ENCODE measurements at regions not wholly inside any gene's neighbourhood (a gene's known extent, or its start where the extent isn't known, plus 50 kb on each side); places are given as distances from the start of the nearest gene placed in this dataset.
"Not testable (repeated sequence)": the region's sequence is repeated elsewhere in the genome, so short reads cannot be mapped to it uniquely, and the experiment has no call there.

- DNase-seq (ENCODE audit: low read depth): not testable (repeated sequence)
Measured at GRCh38 chr2:111287646-111288568, 167.2 kb downstream of the BCL2L11 start.

GRCh38 chr2:111290370-111290769, 169.7 kb downstream of the BCL2L11 start:
- DNase-seq (ENCODE audit: low read depth): not testable (repeated sequence)

GRCh38 chr2:111291566-111291965, 170.9 kb downstream of the BCL2L11 start:
- DNase-seq (ENCODE audit: low read depth): not testable (repeated sequence)

- not testable (repeated sequence) for DNase-seq (ENCODE audit: low read depth)
Measured at GRCh38 chr2:111292232-111292968, 171.7 kb downstream of the BCL2L11 start.

- DNase-seq (ENCODE audit: low read depth): not testable (repeated sequence)
Measured at GRCh38 chr2:111294699-111295098, 174.0 kb downstream of the BCL2L11 start.

GRCh38 chr2:111296122-111296804, 175.5 kb downstream of the BCL2L11 start:
- DNase-seq (ENCODE audit: low read depth): not testable (repeated sequence)

GRCh38 chr2:111297128-111297527, 176.4 kb downstream of the BCL2L11 start:
- DNase-seq (ENCODE audit: low read depth): not testable (repeated sequence)

- DNase-seq (ENCODE audit: low read depth): not testable (repeated sequence)
Measured at GRCh38 chr2:111298927-111299326, 178.2 kb downstream of the BCL2L11 start.

GRCh38 chr2:111299635-111300034, 178.9 kb downstream of the BCL2L11 start:
- DNase-seq (ENCODE audit: low read depth): not testable (repeated sequence)

GRCh38 chr2:111301677-111302076, 181.0 kb downstream of the BCL2L11 start:
- DNase-seq (ENCODE audit: low read depth): not testable (repeated sequence)

GRCh38 chr2:111302397-111303218, 181.9 kb downstream of the BCL2L11 start:
- DNase-seq (ENCODE audit: low read depth): not testable (repeated sequence)

- DNase-seq (ENCODE audit: low read depth): not testable (repeated sequence)
Measured at GRCh38 chr2:111307302-111307701, 186.6 kb downstream of the BCL2L11 start.

GRCh38 chr2:111309231-111310075, 188.7 kb downstream of the BCL2L11 start:
- not testable (repeated sequence) for DNase-seq (ENCODE audit: low read depth)

- DNase-seq (ENCODE audit: low read depth): not testable (repeated sequence)
Measured at GRCh38 chr2:111310395-111310794, 189.7 kb downstream of the BCL2L11 start.

- DNase-seq (ENCODE audit: low read depth): not testable (repeated sequence)
Measured at GRCh38 chr2:111311568-111311967, 190.9 kb downstream of the BCL2L11 start.

- not testable (repeated sequence) for DNase-seq (ENCODE audit: low read depth)
Measured at GRCh38 chr2:111312897-111313607, 192.3 kb downstream of the BCL2L11 start.

GRCh38 chr2:111313711-111314110, 193.0 kb downstream of the BCL2L11 start:
- not testable (repeated sequence) for DNase-seq (ENCODE audit: low read depth)

- not testable (repeated sequence) for DNase-seq (ENCODE audit: low read depth)
Measured at GRCh38 chr2:111315188-111315917, 194.6 kb downstream of the BCL2L11 start.
